ENCODE measurements at regions not wholly inside any gene's neighbourhood (a gene's known extent, or its start where the extent isn't known, plus 50 kb on each side); places are given as distances from the start of the nearest gene placed in this dataset.
"Not testable (repeated sequence)": the region's sequence is repeated elsewhere in the genome, so short reads cannot be mapped to it uniquely, and the experiment has no call there.

- intact Hi-C loops (cut with DNase I): no loop called here
- no peak for ATAC-seq
- DNase-seq (ENCODE audit: low spot score): no peak
These were observed 630.8 kb upstream of the INTU start for GRCh38 chr4:127001933-127002332.

- no peak for ATAC-seq
- intact Hi-C loops (cut with DNase I): no loop called here
- DNase-seq (ENCODE audit: low spot score): no peak
These were observed 626.3 kb upstream of the INTU start for GRCh38 chr4:127006446-127006877.

GRCh38 chr4:127007305-127007704 is 625.5 kb upstream of the INTU start:
- ATAC-seq (no peak), DNase-seq (ENCODE audit: low spot score) (no peak)
- intact Hi-C loops (cut with DNase I): no loop called here

GRCh38 chr4:127012549-127012948 is 620.2 kb upstream of the INTU start:
- DNase-seq (ENCODE audit: low spot score): no peak
- intact Hi-C loops (cut with DNase I): no loop called here
- no peak for ATAC-seq

GRCh38 chr4:127015667-127016117 is 617.1 kb upstream of the INTU start:
- intact Hi-C loops (cut with DNase I): no loop called here
- DNase-seq (ENCODE audit: low spot score) (no peak), ATAC-seq (no peak)

DNA sequence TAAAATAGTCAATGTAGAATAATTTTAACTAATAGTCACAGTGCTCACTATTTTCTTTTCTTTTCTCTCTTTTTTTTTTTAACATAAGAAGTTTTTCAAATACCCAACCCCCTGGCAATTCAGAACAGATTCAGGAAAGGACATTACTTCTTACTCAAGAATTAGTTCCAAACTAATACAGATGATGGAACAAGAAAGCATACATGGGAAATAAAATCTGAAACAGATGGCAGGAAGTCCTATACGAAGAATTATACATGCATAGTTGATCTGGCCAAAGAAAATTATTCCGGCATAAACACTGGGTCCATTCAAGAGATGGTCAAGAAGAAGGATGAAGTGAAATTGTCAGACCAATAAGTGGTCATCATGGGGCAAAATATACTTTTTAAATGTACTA is 614.4 kb upstream of the INTU start:
- no peak for ATAC-seq
- intact Hi-C loops (cut with DNase I): no loop called here
- DNase-seq (ENCODE audit: low spot score): no peak

DNA sequence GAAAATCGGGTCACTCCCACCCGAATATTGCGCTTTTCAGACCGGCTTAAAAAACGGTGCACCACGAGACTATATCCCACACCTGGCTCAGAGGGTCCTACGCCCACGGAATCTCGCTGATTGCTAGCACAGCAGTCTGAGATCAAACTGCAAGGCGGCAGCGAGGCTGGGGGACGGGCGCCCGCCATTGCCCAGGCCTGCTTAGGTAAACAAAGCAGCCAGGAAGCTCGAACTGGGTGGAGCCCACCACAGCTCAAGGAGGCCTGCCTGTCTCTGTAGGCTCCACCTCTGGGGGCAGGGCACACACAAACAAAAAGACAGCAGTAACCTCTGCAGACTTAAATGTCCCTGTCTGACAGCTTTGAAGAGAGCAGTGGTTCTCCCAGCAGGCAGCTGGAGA is 611.9 kb upstream of the INTU start:
- intact Hi-C loops (cut with DNase I); ATAC-seq; DNase-seq (ENCODE audit: low spot score): not testable (repeated sequence)

GRCh38 chr4:127036296-127036695 is 596.5 kb upstream of the INTU start:
- DNase-seq (ENCODE audit: low spot score): no peak
- intact Hi-C loops (cut with DNase I): no loop called here

GRCh38 chr4:127045861-127046260 is 586.9 kb upstream of the INTU start:
- intact Hi-C loops (cut with DNase I): no loop called here

More at GRCh38 chr4:127036296-127036695, 596.5 kb upstream of the INTU start:
- ATAC-seq: no peak

GRCh38 chr4:127047930-127048329 is 584.8 kb upstream of the INTU start:
- intact Hi-C loops (cut with DNase I): no loop called here
- no peak for ATAC-seq
- no peak for DNase-seq (ENCODE audit: low spot score)

More at GRCh38 chr4:127045861-127046260, 586.9 kb upstream of the INTU start:
- no peak for ATAC-seq
- DNase-seq (ENCODE audit: low spot score): no peak

DNA sequence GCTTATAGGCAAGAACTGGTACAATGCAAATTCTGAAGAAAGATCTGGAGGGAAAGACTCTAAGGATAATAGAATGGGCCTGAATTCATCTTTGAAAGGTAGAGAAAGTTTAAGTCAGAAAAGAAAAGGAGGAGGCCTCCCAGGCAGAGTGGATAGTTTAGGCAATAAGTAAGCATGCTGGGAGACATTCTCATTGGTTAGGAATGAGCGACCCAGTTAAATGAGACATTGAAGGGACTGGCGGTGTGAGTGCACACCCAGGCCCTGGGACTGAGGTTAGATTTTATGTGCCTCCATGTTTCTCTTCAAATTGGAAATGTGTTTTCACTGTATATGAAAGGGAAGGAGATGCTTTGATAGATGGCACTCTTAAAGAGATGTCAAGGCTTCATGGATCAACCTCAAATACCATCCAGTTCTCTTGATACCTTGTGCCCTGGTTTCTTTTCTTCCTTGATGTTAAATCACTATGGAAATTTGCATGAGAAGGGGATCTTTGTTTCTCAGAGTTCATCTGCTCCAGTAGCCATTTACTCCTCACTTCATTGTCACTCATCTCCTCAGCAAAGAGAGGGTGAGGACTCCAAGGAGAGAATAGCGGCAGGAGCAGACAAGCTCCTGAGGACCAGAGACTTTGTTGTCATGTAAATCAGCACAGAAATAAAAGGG is 584.2 kb upstream of the INTU start:
- no peak for ATAC-seq
- intact Hi-C loops (cut with DNase I): no loop called here
- no peak for DNase-seq (ENCODE audit: low spot score)

GRCh38 chr4:127049526-127049925 is 583.2 kb upstream of the INTU start:
- no peak for ATAC-seq
- DNase-seq (ENCODE audit: low spot score): no peak
- intact Hi-C loops (cut with DNase I): no loop called here

DNA sequence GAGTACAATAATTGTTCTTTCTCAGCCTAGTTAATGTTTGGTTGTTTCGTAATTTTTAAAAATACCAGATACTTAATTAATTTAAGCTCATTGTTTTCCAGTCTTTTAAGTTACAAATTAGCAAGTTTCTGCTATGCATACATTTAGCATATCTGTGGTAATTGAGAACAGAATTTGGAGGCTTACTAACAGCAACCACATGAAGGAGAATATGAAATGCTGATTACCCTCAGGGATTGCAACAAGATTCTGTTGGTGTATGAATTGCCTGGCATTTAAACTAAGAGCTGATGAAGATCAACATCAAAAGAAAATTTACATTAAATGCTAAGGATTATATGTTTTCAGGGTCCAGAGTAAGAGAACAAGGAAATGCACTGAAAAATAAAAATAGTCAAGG is 580.0 kb upstream of the INTU start:
- ATAC-seq (no peak), DNase-seq (ENCODE audit: low spot score) (no peak)
- intact Hi-C loops (cut with DNase I): no loop called here

- no peak for ATAC-seq
- intact Hi-C loops (cut with DNase I): no loop called here
- DNase-seq (ENCODE audit: low spot score): no peak
These were observed 577.4 kb upstream of the INTU start for GRCh38 chr4:127055357-127055756.

GRCh38 chr4:127069675-127070074 is 563.1 kb upstream of the INTU start:
- DNase-seq (ENCODE audit: low spot score): no peak
- intact Hi-C loops (cut with DNase I): no loop called here
- ATAC-seq: no peak

DNA sequence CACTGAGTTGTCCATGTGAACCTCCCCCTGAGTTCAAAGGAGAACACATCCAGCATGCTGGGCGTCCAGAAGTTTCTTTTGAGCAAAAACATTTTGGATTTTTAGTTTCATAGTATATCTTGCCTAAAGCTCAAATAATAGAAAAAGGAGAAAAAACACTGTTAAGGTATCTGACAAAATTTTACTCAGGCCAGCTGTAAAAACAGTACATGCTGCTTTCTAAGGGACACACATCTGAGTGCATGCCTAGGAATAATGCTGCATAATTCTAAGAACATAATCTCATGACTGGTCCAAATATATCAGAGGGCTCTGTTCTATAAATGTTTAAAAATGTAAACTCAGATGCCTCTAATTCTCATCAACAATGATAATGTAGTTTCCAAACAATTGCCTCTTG is 561.3 kb upstream of the INTU start:
- intact Hi-C loops (cut with DNase I): no loop called here
- no peak for DNase-seq (ENCODE audit: low spot score)
- ATAC-seq: peak; percentile 75

GRCh38 chr4:127080141-127080540 is 552.6 kb upstream of the INTU start:
- ATAC-seq (peak; percentile 32), DNase-seq (ENCODE audit: low spot score) (no peak)
- intact Hi-C loops (cut with DNase I): no loop called here

DNA sequence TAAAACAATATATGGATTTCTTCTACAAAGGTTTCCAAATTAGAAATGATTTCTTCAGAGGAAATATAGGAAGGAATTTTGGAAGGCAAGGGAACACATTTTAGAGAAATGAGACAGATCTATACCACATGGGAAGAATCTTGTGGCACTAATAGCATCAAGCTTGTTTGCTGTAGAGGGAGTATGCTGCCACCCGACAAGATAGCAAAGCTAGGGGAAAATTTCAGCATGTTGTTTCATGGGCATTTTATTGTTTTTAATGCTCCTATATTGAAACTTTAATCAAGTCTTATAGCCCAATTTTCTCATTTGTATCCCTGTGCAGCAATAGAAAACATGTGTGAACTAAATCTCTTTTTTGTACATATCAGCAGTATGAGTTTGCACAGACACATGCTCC is 551.7 kb upstream of the INTU start:
- DNase-seq (ENCODE audit: low spot score) (no peak), ATAC-seq (no peak)
- intact Hi-C loops (cut with DNase I): no loop called here

GRCh38 chr4:127082986-127083385 is 549.8 kb upstream of the INTU start:
- intact Hi-C loops (cut with DNase I): no loop called here
- ATAC-seq (no peak), DNase-seq (ENCODE audit: low spot score) (no peak)

GRCh38 chr4:127084666-127085065 is 548.1 kb upstream of the INTU start:
- DNase-seq (ENCODE audit: low spot score) (no peak), ATAC-seq (no peak)
- intact Hi-C loops (cut with DNase I): no loop called here

GRCh38 chr4:127097061-127097460 is 535.7 kb upstream of the INTU start:
- no peak for DNase-seq (ENCODE audit: low spot score)
- no peak for ATAC-seq
- intact Hi-C loops (cut with DNase I): no loop called here

Data from sciatic nerve (tissue), 2 donors.